AG04449 (cell line): ENCODE measurements at regions not wholly inside any gene's neighbourhood (a gene's known extent, or its start where the extent isn't known, plus 50 kb on each side); places are given as distances from the start of the nearest gene placed in this dataset.

Source experiments
- CTCF ChIA-PET: fragments of 350-600 bp; formaldehyde crosslinking; extraction: SDS; loops from one replicate; lab custom pipeline; 2021; ENCODE audit warnings: antibody characterized with exemption; lab: Yijun Ruan, JAX
- POLR2A ChIA-PET: fragments of 400-600, 350-600 bp; formaldehyde crosslinking; extraction: SDS; loops from one replicate; lab custom pipeline; 2020; ENCODE audit warnings: antibody characterized with exemption, inconsistent platforms; lab: Yijun Ruan, JAX
- DNase-seq: peaks from one replicate; pipeline ENCODE4 v3.0.0-alpha.2; 2010; ENCODE audit warnings: low read depth, low spot score
- H3K4me3 ChIP-seq: 2 replicates; pipeline ENCODE4 v1.5.1; 2011; ENCODE audit warnings: low read depth, mild to moderate bottlenecking, control low read depth, low read length
- CTCF ChIP-seq: IDR thresholded peaks from one replicate; pipeline ENCODE4 v1.5.1; 2011; ENCODE audit warnings: mild to moderate bottlenecking, moderate library complexity, low read length, control low read depth, inconsistent platforms; ENCODE audit not compliant: insufficient read depth; ENCODE audit errors: missing control alignments

GRCh38 chr14:104392396-104393198 is 187.0 kb upstream of the C14orf180 start:
- POLR2A ChIA-PET: no interaction called here
- no peak for DNase-seq
- CTCF ChIA-PET: no interaction called here
- no peak overlapping the region for H3K4me3 ChIP-seq
- no peak for TF ChIP-seq CTCF

DNA sequence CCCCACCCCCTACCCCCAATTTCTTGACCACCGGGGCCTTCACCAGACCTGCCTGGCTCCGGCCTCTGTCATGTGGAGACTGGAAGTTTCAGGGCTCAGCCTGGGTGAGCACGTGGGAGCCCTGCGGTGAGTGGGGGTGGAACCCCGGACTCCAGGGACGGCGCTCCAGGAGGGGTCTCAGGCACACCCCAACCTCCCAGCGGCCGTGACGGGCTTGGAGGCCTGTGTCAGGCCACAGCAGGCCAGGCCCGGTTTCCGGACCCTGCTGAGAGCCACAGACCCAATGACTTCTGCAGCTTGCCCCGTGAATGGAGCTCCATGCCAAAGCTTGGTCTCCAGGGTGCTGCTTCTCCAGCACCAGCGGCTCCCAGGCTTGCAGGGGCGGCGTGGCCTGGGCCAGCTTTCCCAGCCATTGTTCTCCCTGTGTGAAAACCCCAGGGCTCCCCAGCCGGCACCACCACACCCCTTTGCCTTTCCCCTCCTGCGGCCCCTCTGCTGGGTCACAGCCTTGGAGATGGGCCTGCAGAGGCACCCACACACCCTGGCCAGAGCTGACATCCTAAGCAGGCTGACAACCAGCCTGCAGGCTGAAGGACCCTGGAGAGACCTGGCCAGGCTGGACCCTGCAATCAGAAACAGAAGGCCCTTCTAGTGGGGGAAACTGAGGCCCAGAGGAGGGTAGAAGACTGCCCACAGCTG is 186.2 kb upstream of the C14orf180 start:
- ChIA-PET POLR2A (no interaction called here), CTCF (no interaction called here)
- TF ChIP-seq CTCF: no peak
- DNase-seq: no peak
- H3K4me3 ChIP-seq: no peak overlapping the region

- TF ChIP-seq CTCF: no peak
- no peak for DNase-seq
- H3K4me3 ChIP-seq: no peak overlapping the region
- POLR2A ChIA-PET: no interaction called here
- CTCF ChIA-PET: no interaction called here
Measured at GRCh38 chr14:104393898-104394381, 185.6 kb upstream of the C14orf180 start.

DNA sequence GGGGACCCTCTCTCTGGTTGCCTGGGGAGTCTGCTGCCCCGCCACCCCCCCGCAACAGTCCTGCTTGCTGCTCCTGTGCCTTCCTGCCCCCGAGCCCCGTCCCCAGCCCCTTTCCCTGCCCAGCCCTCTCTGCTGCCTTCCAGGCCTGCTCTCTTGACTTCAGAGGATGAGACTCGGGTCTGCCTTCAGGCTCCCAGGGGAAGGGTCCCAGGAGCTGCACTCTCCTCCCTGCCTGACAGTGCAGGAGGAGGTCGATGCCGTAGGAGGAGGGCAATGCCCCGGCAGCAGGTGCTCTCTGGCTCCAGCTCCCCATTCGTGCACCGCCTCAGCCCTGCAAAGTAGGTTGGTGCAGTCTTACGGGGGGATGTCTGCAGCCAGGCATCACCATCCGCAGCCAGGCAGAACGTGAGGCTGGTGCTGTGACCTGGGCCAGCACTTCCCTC is 185.1 kb upstream of the C14orf180 start:
- ChIA-PET POLR2A (no interaction called here), CTCF (no interaction called here)
- no peak for DNase-seq
- no peak for TF ChIP-seq CTCF
- no peak overlapping the region for H3K4me3 ChIP-seq

DNA sequence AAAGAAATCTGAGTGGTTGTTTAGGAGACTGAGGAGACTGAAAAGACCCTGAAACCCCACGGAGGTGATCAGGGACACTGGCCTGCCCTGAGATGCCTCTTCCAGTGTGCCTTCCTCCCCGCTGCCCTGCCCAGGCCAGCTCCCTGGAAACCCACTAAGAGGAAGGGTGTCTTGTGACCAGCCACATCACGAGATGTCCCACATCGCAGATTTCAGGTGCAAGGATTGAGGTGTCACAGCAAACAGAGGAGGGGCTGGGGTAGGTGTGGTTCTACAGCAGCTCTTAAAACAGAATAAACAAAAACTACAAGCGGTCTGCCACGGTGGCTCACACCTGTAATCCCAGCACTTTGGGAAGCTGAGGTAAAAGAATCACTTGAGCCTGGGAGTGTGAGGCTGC is 184.3 kb upstream of the C14orf180 start:
- POLR2A ChIA-PET: no interaction called here
- TF ChIP-seq CTCF: no peak
- H3K4me3 ChIP-seq: no peak overlapping the region
- CTCF ChIA-PET: no interaction called here
- DNase-seq: no peak
